Anterior cingulate cortex (tissue), 58 donors: ENCODE measurements at regions not wholly inside any gene's neighbourhood (a gene's known extent, or its start where the extent isn't known, plus 50 kb on each side); places are given as distances from the start of the nearest gene placed in this dataset.

Experiments
- DNase-seq, 58 donors: peaks; one replicate each; lab custom pipeline; 2025; lab: John Stamatoyannopoulos, UW

DNA sequence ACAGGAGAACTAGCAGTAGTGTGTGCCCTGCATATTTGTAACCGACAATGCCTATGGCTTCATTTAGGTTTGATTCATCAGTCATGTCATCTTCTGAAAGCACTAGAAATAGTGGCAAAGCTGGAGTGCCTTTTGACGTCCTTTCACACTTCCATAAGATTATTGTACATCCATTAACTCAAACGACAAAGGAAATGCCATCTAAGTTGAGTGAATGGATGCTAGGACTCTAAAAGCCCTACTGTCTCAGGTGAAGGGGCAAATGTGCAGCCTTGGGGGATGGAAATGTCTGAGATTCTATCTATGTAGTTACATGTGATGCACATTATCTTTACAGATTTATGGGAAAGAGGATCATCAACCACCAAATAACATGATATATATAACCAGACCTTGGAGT, 1473.6 kb downstream of the STIM2 start:
- no peak for DNase-seq

- no peak for DNase-seq
Measured at GRCh38 chr4:28341784-28342183, 1481.1 kb downstream of the STIM2 start.

DNA sequence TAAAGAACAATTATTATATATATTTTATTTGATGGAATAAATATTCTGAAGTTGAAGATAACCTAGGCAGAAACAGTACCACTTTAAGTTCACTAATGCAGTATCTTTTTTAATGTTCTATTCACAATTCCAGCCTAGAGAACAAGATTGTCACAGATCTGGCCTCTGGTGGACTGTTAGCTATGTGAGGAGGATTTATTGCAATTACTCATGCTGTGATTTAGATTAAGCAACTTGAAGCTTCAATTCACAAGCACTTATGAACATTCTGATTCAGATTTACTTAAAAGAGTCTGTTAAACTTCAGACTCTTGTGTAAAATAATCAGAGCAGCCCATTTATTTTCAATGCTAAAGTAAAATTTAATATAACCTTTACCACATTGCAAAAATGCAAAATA, 1489.8 kb downstream of the STIM2 start:
- DNase-seq: no peak

DNA sequence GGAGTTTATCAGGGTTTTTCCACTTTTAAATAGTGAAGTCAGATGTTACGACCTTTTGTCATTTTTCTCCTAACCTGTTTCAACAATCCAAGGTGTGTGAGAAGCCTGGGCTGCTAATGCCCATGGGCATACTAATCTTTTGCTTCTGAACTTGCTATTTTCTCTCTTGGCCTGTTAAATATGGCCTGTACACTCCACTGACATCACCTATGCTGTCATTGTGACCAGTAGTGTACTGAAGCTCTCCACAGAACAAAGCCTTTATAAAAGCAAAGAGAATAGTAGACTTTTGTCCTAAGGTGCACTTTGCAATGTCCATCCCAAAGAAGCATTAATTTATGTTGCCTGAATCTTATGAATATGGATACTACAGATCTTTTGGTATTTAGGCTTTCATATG, 1490.5 kb downstream of the STIM2 start:
- no peak for DNase-seq

DNA sequence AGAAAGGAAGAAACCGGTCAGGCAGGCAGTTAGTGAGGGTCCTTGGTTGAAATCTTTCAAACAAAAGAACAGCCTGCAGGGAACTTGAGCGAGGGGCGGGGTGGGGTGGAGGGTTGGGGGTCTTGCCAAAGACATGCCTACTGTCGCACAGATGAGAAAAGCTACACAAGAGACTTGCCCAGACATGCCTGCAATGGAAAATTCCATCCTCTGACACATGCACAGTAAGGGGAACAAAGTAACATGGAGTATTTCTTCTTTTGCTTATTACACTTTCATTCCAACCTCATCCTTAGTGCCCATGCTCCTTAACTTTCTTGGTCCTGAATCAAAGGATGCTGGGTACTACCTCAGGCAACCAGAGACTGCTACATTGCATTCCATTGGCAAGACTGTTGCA, 1491.2 kb downstream of the STIM2 start:
- no peak for DNase-seq

DNA sequence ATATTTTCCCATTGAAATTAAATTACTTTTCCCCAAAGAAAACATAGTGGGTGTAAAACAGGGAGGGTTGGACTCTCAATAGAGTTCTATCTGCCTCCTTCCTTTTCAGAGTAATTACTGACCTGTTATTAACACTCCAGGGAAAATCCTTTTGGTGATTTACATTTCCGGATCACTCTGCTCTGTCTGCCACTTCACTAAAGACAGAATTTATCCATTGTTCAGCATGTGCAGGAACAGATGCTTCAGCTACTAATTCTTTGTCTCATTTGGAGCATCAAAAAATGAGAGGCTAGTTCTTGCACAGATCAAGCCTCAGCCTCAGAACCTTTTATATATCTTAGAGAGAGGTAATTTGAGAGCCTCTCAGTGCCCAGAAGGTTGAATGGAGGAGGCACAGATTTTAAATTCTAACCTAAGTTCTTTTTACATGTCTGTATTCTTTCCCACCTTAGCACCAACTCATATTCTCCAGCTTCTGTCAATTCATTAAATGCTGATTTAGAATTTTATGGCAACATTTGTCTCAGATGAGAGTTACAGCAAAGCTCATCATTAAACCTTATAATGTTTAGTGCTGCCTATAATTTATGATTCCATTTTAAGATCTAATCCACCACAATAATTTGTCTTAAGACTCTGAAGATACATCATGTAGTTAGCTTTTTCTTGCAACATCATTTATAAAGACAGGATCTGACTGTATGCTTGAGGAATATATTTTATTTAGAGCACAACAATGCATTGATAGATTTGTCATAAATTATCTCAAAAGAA, 1494.4 kb downstream of the STIM2 start:
- DNase-seq: no peak

GRCh38 chr4:28357990-28358389, 1497.3 kb downstream of the STIM2 start:
- peak in 18 of 58 donors; percentile 0 to 54 (median 5) for DNase-seq

GRCh38 chr4:28358606-28359005, 1498.0 kb downstream of the STIM2 start:
- DNase-seq: no peak

DNA sequence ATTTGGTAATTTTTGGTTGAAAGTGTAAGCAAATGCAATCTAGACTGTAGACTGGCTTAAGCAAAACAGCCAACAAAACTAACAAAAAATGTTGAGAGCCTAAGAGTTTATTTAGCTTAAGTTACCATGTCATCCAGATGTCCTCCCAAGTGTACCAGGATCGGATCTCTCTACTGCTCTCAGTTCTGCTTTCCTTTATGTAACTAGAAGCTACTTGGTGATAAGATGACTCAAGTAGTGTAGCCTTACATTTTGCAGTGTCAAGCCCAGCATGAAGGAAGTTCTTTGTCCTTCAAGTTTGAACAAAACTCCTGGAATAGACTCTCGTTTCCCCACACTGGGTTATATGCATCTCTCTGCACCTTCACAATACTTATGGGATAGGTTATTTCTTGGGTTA, 1500.0 kb downstream of the STIM2 start:
- no peak for DNase-seq

GRCh38 chr4:28362169-28362568, 1501.5 kb downstream of the STIM2 start:
- DNase-seq: no peak

GRCh38 chr4:28369499-28369898, 1508.9 kb downstream of the STIM2 start:
- DNase-seq: no peak

- DNase-seq: no peak
Measured at GRCh38 chr4:28373191-28373590, 1512.5 kb downstream of the STIM2 start.

GRCh38 chr4:28373601-28374000, 1513.0 kb downstream of the STIM2 start:
- DNase-seq: no peak

DNA sequence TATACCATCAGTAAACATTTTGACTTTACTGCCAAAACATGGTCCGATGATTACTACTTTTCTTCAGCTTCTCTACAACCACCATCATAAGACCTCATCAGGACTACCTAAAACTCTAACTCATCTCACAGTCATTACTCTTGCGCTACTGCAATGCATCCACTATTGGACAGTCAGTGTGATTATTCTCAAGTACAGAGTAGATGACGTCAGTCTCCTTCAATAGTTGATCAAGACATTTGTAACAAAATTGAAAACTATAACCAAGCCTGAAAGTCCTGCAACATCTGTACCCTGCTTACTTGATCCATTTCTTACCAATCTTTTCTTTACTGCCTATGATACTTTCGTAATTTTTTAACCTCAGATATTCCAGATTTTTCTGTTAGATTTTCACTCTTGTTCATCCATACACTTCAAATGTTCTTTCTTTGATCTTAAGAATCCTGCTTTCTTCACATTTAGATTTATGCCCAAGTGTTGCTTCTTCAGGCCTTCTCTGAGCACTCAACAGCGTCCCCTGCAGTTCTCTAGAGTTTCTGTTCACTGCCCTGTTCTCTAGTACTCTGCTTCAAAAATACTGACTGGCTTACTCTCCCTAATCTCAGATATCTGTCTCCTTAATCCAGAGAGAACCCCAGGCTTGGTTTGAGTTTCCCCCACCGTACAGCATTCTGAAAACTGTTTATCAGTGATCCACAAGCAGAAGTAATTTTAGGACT, 1517.6 kb downstream of the STIM2 start:
- DNase-seq: no peak

DNA sequence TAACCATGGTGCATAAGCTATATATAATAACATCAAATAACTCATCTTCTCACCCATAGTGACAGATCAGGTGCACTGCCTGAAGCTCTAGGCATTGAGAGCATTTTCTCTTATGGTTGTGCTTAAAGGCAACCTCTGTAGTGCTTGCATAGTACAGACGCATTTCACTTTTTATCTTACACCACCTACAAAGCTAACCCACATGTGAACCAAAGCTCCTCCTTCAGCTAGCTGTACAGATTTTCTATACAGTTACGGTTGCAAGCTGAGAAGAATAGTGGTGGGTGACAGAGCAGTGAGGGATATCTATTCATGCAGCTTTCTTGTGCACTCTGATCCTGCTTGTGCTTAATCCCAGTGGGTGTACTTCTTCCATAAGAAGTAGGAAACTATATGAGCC, 1525.2 kb downstream of the STIM2 start:
- DNase-seq: no peak

- DNase-seq: no peak
Measured at GRCh38 chr4:28386776-28387175, 1526.1 kb downstream of the STIM2 start.

GRCh38 chr4:28388471-28388870, 1527.8 kb downstream of the STIM2 start:
- DNase-seq: no peak

DNA sequence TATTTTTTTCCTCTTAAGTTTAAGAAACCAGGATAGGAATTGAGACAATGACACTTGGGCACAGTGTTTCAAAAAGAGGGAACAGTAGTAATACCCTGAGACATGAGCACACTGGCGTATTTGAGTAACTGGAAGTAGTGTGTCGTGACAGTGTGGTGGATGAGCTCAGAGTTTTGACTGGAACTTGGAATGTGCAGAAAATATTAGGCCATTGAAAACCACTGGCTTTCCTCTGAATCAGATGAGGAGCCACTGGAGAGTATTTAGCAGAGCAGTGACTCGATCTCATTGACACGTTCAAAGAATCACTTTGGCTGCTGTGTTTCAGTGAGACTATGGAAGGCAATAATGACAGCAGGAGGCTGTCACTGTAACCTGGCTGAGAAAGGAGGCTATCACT, 1531.2 kb downstream of the STIM2 start:
- no peak for DNase-seq

GRCh38 chr4:28402751-28403150, 1542.1 kb downstream of the STIM2 start:
- no peak for DNase-seq

DNA sequence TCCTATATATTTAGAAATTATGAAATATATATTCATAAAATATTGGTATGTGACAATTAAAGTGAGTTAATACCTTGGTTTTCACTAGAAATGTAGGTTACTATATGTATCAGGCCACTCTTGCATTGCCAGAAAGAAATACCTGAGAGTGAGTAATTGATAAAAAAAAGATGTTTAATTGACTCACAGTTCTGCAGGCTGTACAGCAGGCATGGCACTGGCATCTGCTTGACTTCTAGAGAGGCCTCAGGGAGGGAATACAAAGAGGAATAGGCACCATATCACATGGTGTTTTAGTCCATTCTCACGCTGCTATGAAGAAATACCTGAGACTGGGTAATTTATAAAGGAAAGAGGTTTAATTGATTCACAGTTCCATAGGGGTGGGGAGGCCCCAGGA, 1560.6 kb downstream of the STIM2 start:
- no peak for DNase-seq

DNA sequence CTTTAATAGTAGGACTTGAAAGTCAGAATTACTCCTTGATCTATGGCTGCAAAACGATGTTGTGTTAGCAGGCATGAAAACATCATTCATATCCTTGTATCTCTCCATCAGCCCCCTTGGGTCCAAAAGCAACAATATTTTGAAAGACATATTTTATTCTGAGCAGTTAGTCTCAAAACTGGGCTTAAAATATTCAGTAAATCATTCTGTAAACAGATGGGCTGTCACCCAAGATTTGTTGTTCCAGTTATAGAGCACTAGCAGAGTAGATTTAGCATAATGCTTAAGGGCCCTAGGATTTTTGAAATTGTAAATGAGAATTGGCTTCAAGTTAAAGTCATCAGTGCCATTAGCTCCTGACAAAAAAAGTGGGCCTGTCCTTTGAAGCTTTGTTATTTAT, 1565.6 kb downstream of the STIM2 start:
- no peak for DNase-seq
